SK-N-MC (cell line): ENCODE measurements at regions not wholly inside any gene's neighbourhood (a gene's known extent, or its start where the extent isn't known, plus 50 kb on each side); places are given as distances from the start of the nearest gene placed in this dataset.

ENCODE experiments used
- EZH2 ChIP-seq: fragments of 200-600 bp; sonication (generic); IDR thresholded peaks from one replicate; pipeline ENCODE4 v1.6.1; 2017; ENCODE audit warnings: antibody characterized with exemption
- FOXP2 ChIP-seq: optimal IDR thresholded peaks from 2 replicates; pipeline ENCODE3; 2011; ENCODE audit warnings: mild to moderate bottlenecking, moderate library complexity; ENCODE audit not compliant: insufficient read depth; ENCODE audit errors: extremely low read length, control extremely low read depth
- POLR2AphosphoS5 ChIP-seq: IDR thresholded peaks from 2 replicates; pipeline ENCODE4 v1.6.1; 2012; ENCODE audit warnings: mild to moderate bottlenecking, low read depth, low read length, borderline replicate concordance

DNA sequence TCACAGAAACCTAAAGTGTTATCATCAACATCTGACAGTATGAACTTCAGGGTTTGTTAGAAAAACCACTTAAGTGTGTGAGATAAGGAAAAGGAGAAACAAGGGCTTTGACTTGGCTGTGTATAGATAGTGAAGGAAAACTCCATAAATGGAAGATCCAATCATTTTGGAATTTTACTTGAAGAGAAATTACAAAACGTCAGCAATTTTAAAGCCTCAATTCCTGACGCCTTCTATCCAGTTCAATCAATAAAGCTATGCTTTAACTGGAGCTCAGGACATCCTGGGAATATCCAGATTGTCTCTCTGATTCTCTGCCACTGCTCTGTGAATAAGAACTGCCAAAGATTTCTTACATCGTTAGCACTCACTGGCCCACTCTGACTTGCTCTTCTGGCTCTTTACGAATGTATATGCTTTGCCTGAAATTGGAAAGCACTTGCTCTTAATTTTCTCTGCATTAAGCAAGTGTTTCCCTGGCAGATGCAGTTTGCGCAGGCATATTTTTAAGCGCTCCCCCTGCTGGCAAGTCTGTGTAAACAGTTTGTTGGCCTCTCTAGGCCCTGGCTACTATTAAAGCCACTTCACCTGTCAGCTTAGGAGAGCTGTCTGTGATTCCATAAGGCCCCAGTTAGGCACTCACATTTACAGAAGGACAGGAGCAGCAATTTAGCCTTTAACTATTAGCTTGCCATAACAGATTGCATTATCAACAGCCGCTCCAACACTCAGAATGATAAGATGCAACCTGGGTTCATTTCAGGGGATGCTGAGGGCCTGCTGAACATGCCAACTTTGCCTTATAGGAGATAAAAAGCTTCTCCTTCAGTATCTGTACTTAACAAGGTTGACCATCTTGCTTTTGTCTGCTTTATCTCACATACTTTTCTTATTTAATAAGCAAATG lies 251.4 kb upstream of the DDX53 start:
- TF ChIP-seq EZH2 = no peak
- TF ChIP-seq POLR2AphosphoS5 = no peak
- TF ChIP-seq FOXP2 = no peak
